ENCODE measurements at regions not wholly inside any gene's neighbourhood (a gene's known extent, or its start where the extent isn't known, plus 50 kb on each side); places are given as distances from the start of the nearest gene placed in this dataset.
"Not testable (repeated sequence)": the region's sequence is repeated elsewhere in the genome, so short reads cannot be mapped to it uniquely, and the experiment has no call there.

DNA sequence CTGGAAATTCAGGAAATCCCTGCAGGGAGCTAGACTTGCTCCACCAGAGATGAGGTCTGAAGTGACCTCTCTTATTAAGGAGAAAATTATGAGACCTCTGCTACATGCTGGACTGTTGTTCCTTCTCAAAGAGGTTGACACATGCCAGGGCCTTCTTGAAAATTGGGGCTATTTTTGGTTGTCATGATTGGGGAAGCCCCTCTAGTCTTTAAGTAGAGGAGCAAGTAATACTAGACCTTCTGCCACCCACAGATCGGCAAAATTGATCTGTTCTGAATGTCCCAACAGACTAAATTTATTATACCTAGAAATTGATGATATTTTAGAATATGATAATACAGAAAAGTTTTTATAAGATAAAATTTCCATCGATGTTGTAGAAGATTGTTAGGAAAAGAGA lies 160.8 kb upstream of the GRB10 start:
- Mint-ChIP-seq H3K27me3 (peaks cover 2 to 4% of the 10 kb centered on the region in 2 donors), H3K4me3 (no peak overlapping the region), H3K4me1 (ENCODE audit: low read depth in 2 of 2) (no peaks in the 10 kb centered on the region), H3K36me3 (no peaks in the 10 kb centered on the region), H3K27ac (no peak overlapping the region), H3K9me3 (peaks cover 2% of the 10 kb centered on the region)
- DNase-seq (ENCODE audit: low spot score), result no peak
- ATAC-seq, result no peak

GRCh38 chr7:50941525-50941924 lies 158.8 kb upstream of the GRB10 start:
- Mint-ChIP-seq H3K4me1 (ENCODE audit: low read depth in 2 of 2) (no peaks in the 10 kb centered on the region), H3K27me3 (peaks cover 0 to 2% of the 10 kb centered on the region in 2 donors), H3K9me3 (no peaks in the 10 kb centered on the region), H3K27ac (no peak overlapping the region), H3K36me3 (no peaks in the 10 kb centered on the region), H3K4me3 (no peak overlapping the region)
- ATAC-seq, result no peak
- no peak for DNase-seq (ENCODE audit: low spot score)

DNA sequence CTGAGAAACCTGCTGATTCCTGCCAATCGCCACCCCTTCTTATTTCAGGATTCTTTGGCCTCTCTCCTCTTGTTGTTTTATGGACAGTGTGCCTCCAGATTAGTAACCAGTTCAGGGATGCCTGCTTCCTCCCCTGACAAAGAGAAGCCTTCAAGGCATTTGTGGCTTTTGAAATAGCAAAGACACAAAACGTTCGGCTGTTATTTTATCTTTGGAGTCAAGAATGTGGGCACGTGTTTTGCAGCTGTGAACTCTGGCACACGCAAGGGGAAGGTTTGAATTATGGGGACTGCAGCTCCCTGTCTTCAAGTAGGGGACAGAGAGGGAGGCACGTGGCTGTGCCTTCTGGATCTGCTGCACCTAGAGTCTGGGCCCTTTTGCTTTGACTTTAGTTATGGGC lies 157.9 kb upstream of the GRB10 start:
- Mint-ChIP-seq H3K9me3 (peaks cover 5% of the 10 kb centered on the region), H3K4me1 (ENCODE audit: low read depth in 2 of 2) (no peaks in the 10 kb centered on the region), H3K36me3 (peaks cover 8% of the 10 kb centered on the region), H3K4me3 (no peak overlapping the region), H3K27me3 (peaks cover 6 to 9% of the 10 kb centered on the region in 2 donors), H3K27ac (no peak overlapping the region)
- DNase-seq (ENCODE audit: low spot score), result no peak
- no peak for ATAC-seq

DNA sequence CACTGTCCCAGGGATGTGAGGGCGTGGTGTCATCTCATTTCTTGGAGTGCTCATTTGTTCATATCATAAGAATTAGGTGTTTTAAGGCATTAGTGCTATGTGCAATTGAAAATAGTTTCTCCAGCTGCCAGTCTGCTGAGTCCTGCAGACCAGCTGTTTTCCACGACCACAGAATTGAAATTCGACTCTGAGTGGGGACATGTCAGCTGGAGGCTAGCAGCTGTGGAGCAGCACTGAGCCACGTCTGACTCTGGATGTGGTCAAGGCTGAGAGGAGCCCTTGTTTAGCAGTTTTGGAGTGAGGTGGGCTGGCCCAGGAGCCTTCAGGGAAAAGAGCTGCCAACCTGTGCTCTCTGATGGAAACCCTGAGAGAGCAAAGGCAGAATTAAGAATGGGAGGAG lies 156.3 kb upstream of the GRB10 start:
- Mint-ChIP-seq H3K9me3 (peaks cover 5% of the 10 kb centered on the region), H3K4me1 (ENCODE audit: low read depth in 2 of 2) (no peaks in the 10 kb centered on the region), H3K27me3 (peaks cover 9 to 17% of the 10 kb centered on the region in 2 donors), H3K36me3 (peaks cover 8% of the 10 kb centered on the region), H3K27ac (no peak overlapping the region), H3K4me3 (no peak overlapping the region)
- ATAC-seq, result no peak
- no peak for DNase-seq (ENCODE audit: low spot score)

GRCh38 chr7:50937727-50938126 lies 155.0 kb upstream of the GRB10 start:
- ATAC-seq (no peak), DNase-seq (ENCODE audit: low spot score) (no peak)
- H3K9me3 Mint-ChIP-seq, result peaks cover 5% of the 10 kb centered on the region
- peaks cover 9 to 17% of the 10 kb centered on the region in 2 donors for H3K27me3 Mint-ChIP-seq
- H3K27ac Mint-ChIP-seq, result no peak overlapping the region
- H3K4me3 Mint-ChIP-seq, result no peak overlapping the region
- no peaks in the 10 kb centered on the region for H3K4me1 Mint-ChIP-seq (ENCODE audit: low read depth in 2 of 2)
- H3K36me3 Mint-ChIP-seq, result peaks cover 8% of the 10 kb centered on the region

DNA sequence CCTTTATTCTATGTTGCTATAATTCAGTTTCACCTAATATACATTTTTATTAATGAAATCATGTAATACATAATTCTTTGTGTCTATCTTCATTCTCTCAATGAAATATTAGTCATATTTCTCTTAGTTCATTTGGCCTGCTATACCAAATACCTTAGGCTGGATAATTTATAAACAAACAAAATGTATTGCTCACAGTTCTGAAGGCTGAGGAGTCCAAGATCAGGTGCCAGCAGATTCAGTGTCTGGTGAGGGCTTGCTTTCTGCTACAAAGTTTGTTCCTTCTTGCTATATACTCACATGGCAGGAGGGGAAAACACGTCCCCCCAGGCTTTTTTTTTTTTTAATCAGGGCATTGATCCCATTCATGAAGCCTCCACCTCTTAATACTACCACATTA lies 143.4 kb upstream of the GRB10 start:
- Mint-ChIP-seq H3K27me3 (no peaks in the 10 kb centered on the region), H3K36me3 (no peaks in the 10 kb centered on the region), H3K4me1 (ENCODE audit: low read depth in 2 of 2) (no peaks in the 10 kb centered on the region), H3K4me3 (no peak overlapping the region), H3K27ac (no peak overlapping the region), H3K9me3 (no peaks in the 10 kb centered on the region)
- DNase-seq (ENCODE audit: low spot score), result no peak
- ATAC-seq, result no peak

GRCh38 chr7:50923476-50923875 lies 140.8 kb upstream of the GRB10 start:
- Mint-ChIP-seq H3K4me1 (ENCODE audit: low read depth in 2 of 2) (no peaks in the 10 kb centered on the region), H3K27me3 (peaks cover 0 to 4% of the 10 kb centered on the region in 2 donors), H3K9me3 (no peaks in the 10 kb centered on the region), H3K27ac (no peak overlapping the region), H3K4me3 (no peak overlapping the region), H3K36me3 (no peaks in the 10 kb centered on the region)
- DNase-seq (ENCODE audit: low spot score) (no peak), ATAC-seq (no peak)

GRCh38 chr7:50921114-50921813 lies 138.6 kb upstream of the GRB10 start:
- ATAC-seq (no peak), DNase-seq (ENCODE audit: low spot score) (no peak)
- H3K27me3 Mint-ChIP-seq, result peaks cover 0 to 6% of the 10 kb centered on the region in 2 donors
- no peaks in the 10 kb centered on the region for H3K9me3 Mint-ChIP-seq
- H3K27ac Mint-ChIP-seq, result no peak overlapping the region
- H3K4me3 Mint-ChIP-seq, result no peak overlapping the region
- no peaks in the 10 kb centered on the region for H3K36me3 Mint-ChIP-seq
- no peaks in the 10 kb centered on the region for H3K4me1 Mint-ChIP-seq (ENCODE audit: low read depth in 2 of 2)

- ATAC-seq (no peak), DNase-seq (ENCODE audit: low spot score) (no peak)
- no peaks in the 10 kb centered on the region for H3K36me3 Mint-ChIP-seq
- no peaks in the 10 kb centered on the region for H3K9me3 Mint-ChIP-seq
- H3K27me3 Mint-ChIP-seq, result peaks cover 0 to 6% of the 10 kb centered on the region in 2 donors
- H3K4me3 Mint-ChIP-seq, result no peak overlapping the region
- no peak overlapping the region for H3K27ac Mint-ChIP-seq
- no peaks in the 10 kb centered on the region for H3K4me1 Mint-ChIP-seq (ENCODE audit: low read depth in 2 of 2)
These were observed 137.4 kb upstream of the GRB10 start for GRCh38 chr7:50920031-50920635.

DNA sequence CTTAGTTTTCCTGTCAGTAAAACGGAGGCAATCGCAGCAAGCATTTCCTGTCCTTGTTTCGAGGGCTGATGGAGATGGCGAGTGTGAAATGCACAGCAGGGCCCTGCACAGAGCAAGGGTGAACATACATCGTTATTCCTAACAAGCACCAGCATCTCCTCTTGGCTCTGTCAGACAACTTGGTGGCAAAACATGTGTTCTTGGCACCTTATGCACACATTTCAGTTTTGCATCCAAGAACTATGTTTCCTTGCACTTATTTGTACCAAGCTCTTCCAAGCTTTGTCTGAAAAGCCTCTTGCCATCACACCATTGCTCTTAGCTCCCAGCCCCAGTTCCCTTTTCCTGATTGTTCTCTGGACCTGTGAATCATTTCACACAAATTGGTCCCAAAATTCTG lies 132.9 kb upstream of the GRB10 start:
- Mint-ChIP-seq H3K4me1 (ENCODE audit: low read depth in 2 of 2) (no peaks in the 10 kb centered on the region), H3K27me3 (peaks cover 0 to 6% of the 10 kb centered on the region in 2 donors), H3K27ac (no peak overlapping the region), H3K9me3 (no peaks in the 10 kb centered on the region), H3K4me3 (no peak overlapping the region), H3K36me3 (no peaks in the 10 kb centered on the region)
- ATAC-seq (no peak), DNase-seq (ENCODE audit: low spot score) (no peak)

- H3K4me1 Mint-ChIP-seq (ENCODE audit: low read depth in 2 of 2), result no peaks in the 10 kb centered on the region
- H3K36me3 Mint-ChIP-seq, result no peaks in the 10 kb centered on the region
- DNase-seq (ENCODE audit: low spot score), result no peak
- H3K27me3 Mint-ChIP-seq, result peaks cover 0 to 2% of the 10 kb centered on the region in 2 donors
- ATAC-seq, result no peak
- no peak overlapping the region for H3K4me3 Mint-ChIP-seq
- H3K9me3 Mint-ChIP-seq, result no peaks in the 10 kb centered on the region
- no peak overlapping the region for H3K27ac Mint-ChIP-seq
These were observed 131.8 kb upstream of the GRB10 start for GRCh38 chr7:50914460-50914859.

DNA sequence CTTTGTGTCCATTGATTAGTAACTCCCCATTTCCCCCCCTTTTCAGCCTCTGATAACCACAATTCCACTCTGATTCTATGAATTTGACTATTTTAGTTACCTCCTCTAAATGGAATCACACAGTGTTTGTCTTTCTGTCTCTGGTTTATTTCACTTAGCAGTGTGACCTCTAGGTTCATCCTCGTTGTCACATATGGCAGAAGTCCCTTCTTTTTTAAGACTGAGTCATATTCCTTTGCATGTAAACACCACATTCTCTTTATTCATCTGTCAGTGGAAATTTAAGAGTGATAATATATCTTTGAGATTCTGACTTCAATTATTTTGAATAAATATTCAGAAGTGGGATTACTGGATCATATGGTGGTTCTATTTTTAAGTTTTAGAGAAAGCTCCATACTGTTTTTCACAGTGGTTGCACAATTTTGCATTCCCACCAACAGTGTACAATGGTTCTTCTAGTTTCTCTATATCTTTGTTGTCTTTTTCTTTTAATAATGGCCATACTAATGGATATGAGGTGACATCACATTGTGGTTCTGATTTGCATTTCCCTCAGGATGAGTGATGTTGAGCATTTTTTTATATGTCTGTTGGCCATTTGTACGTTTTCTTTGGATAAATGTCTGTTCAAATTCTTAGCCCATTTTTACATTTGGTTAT lies 126.1 kb upstream of the GRB10 start:
- no peaks in the 10 kb centered on the region for H3K9me3 Mint-ChIP-seq
- H3K36me3 Mint-ChIP-seq, result no peaks in the 10 kb centered on the region
- no peak for DNase-seq (ENCODE audit: low spot score)
- no peak overlapping the region for H3K4me3 Mint-ChIP-seq
- ATAC-seq, result no peak
- H3K27me3 Mint-ChIP-seq, result no peaks in the 10 kb centered on the region
- H3K27ac Mint-ChIP-seq, result no peak overlapping the region
- no peaks in the 10 kb centered on the region for H3K4me1 Mint-ChIP-seq (ENCODE audit: low read depth in 2 of 2)

DNA sequence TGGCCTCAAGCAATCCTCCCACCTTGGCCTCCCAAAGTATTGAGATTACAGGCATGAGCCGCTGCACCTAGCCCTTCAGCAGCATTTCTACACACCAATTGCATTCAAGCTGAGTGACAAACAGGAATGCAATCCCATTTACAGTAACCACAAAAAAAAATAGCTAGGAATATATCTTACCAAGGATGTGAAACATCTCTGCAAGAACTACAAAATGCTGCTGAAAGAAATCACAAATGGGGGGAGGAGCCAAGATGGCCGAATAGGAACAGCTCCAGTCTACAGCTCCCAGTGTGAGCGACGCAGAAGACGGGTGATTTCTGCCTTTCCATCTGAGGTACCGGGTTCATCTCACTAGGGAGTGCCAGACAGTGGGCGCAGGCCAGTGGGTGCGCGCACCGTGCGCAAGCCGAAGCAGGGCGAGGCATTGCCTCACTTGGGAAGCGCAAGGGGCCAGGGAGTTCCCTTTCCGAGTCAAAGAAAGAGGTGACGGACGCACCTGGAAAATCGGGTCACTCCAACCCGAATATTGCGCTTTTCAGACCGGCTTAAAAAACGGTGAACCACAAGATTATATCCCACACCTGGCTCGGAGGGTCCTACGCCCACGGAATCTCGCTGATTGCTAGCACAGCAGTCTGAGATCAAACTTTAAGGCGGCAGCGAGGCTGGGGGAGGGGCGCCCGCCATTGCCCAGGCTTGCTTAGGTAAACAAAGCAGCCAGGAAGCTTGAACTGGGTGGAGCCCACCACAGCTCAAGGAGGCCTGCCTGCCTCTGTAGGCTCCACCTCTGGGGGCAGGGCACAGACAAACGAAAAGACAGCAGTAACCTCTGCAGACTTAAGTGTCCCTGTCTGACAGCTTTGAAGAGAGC lies 116.1 kb upstream of the GRB10 start:
- not testable (repeated sequence) for ATAC-seq; H3K27ac Mint-ChIP-seq; H3K36me3 Mint-ChIP-seq; H3K9me3 Mint-ChIP-seq; H3K4me1 Mint-ChIP-seq (ENCODE audit: low read depth in 2 of 2); H3K4me3 Mint-ChIP-seq; DNase-seq (ENCODE audit: low spot score)
- peaks cover 7 to 17% of the 10 kb centered on the region in 2 donors for H3K27me3 Mint-ChIP-seq

DNA sequence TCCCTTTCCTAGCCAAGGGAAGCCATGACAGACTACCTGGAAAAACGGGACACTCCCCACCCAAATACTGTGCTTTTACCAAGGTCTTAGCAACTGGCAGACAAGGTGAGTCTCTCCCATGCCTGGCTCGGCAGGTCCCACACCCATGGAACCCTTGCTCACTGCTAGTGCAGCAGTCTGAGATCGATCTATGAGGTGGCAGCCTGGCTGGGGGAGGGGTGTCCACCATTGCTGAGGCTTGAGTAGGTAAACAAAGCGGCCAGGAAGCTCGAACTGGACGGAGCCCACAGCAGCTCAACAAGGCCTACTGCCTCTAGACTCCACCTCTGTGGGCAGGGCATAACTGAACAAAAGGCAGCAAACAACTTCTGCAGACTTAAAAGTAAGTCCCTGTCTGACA lies 104.4 kb upstream of the GRB10 start:
- not testable (repeated sequence) for H3K4me3 Mint-ChIP-seq; DNase-seq (ENCODE audit: low spot score); ATAC-seq; H3K4me1 Mint-ChIP-seq (ENCODE audit: low read depth in 2 of 2); H3K27ac Mint-ChIP-seq; H3K9me3 Mint-ChIP-seq; H3K36me3 Mint-ChIP-seq
- H3K27me3 Mint-ChIP-seq, result peaks cover 15 to 31% of the 10 kb centered on the region in 2 donors
